SK-N-MC (cell line): ENCODE measurements at regions not wholly inside any gene's neighbourhood (a gene's known extent, or its start where the extent isn't known, plus 50 kb on each side); places are given as distances from the start of the nearest gene placed in this dataset.

Experiments
- EZH2 ChIP-seq: fragments of 200-600 bp; sonication (generic); IDR thresholded peaks from one replicate; pipeline ENCODE4 v1.6.1; 2017; ENCODE audit warnings: antibody characterized with exemption
- POLR2AphosphoS5 ChIP-seq: IDR thresholded peaks from 2 replicates; pipeline ENCODE4 v1.6.1; 2012; ENCODE audit warnings: mild to moderate bottlenecking, low read depth, low read length, borderline replicate concordance

DNA sequence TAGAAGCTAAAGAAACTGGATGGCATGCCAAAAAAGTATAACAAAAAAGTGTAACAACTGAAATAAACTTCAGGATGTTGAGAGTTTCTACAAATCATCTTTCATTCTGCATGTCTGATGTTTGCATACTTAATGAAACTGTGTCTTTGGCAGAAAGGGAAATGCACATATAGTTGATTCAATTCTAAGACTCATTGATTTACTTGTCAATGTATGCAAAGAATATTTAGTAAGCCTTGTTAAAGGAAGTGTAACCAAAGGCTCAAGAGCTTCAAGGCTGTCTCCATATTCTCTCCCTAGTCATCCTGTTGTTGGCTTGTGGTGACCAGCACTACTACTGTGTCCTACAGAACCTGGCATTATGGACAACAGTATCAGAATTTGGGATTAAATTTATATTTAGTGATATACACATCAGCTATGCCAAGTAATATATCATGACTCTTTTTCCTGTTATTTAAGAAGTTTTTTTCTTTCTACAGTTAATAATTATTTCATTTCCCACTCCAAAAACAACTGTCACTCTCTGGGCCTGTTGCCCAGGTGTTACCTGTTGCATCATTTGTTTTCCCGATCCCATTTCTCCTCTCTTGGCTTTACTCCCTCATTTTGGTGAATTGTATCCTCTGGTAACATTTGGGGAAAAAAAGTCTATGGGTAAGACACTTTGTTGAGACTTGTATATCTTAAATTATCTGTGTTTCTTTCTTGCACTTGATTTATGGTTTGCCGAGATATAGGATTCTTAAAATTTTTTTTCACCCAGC lies 226.6 kb upstream of the BMPER start:
- no peak for TF ChIP-seq POLR2AphosphoS5
- no peak for TF ChIP-seq EZH2
